ENCODE measurements at regions not wholly inside any gene's neighbourhood (a gene's known extent, or its start where the extent isn't known, plus 50 kb on each side); places are given as distances from the start of the nearest gene placed in this dataset.

DNA sequence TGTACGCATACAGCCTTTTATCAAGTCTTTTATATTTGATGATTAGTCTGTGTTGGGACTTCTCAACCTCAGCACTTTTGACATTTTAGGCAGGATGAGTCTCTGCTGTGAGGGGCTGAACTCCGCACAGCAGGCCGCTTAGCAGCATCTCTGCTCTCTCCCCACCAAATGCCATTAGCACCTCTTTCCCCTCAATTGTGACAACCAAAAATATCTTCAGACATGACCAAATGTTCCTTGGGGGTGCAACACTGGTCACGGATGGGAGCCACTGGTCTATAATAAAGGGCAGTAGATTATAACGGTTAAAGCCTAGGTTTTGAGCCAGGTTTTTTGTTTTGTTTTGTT, 109.7 kb upstream of the LRIG1 start:
- 90 to 94% (median 90%) methylated on average over 5 of the region's 5 CpGs for WGBS, 3 donors
- intact Hi-C loops (cut with DNase I): no loop called here

DNA sequence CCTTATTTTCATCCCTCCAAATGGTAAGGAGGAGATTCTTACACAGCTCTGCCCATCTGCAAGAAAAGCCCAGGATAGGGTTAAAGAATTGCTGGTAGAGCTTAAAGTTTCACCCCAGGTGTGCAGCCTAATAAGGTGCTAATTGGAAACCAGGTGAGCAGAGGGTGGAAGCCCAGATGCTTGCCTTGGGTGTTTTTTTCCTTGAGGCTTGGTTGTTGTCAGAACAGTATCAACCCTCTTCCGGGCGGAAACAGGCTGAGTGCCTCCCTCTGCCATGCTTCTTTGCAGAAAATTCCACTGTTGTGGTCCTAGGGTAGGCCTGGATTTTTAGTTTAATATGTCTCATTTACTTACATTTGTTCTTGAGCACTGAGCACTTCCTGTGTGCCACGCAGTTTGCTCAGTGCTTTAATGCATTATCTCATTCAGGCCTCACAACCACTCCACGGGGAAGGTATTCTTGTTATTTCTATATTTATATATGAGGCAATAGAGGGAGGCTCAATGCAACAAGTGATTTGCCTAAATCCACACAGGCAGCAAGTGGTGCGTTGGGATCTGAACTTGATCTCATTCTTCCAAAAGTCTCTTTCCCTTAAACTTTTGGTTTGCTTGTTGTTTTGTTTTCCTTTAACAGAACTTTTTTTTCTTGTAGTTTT, 115.0 kb upstream of the LRIG1 start:
- H3K36me3 ChIP-seq: no peaks in the 10 kb centered on the region
- no peak overlapping the region for H3K4me3 ChIP-seq
- no peak for DNase-seq
- H3K9me3 ChIP-seq: no peaks in the 10 kb centered on the region
- intact Hi-C loops (cut with DNase I): no loop called here
- H3K4me1 ChIP-seq (ENCODE audit: insufficient read depth): peaks cover 6% of the 10 kb centered on the region
- no peak overlapping the region for H3K27ac ChIP-seq
- WGBS, 3 donors: 87 to 90% (median 88%) methylated on average over 5 of the region's 5 CpGs
- H3K27me3 ChIP-seq: no peaks in the 10 kb centered on the region
- TF ChIP-seq POLR2A (IDR thresholded peaks at IDR 0.05) (no peak), EP300 (IDR thresholded peaks at IDR 0.05) (no peak)
- TF ChIP-seq, protein P1, sequence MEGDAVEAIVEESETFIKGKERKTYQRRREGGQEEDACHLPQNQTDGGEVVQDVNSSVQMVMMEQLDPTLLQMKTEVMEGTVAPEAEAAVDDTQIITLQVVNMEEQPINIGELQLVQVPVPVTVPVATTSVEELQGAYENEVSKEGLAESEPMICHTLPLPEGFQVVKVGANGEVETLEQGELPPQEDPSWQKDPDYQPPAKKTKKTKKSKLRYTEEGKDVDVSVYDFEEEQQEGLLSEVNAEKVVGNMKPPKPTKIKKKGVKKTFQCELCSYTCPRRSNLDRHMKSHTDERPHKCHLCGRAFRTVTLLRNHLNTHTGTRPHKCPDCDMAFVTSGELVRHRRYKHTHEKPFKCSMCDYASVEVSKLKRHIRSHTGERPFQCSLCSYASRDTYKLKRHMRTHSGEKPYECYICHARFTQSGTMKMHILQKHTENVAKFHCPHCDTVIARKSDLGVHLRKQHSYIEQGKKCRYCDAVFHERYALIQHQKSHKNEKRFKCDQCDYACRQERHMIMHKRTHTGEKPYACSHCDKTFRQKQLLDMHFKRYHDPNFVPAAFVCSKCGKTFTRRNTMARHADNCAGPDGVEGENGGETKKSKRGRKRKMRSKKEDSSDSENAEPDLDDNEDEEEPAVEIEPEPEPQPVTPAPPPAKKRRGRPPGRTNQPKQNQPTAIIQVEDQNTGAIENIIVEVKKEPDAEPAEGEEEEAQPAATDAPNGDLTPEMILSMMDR (IDR thresholded peaks at IDR 0.05): no peak

More for the DNA sequence above, 109.7 kb upstream of the LRIG1 start:
- Histone ChIP-seq H3K27ac (no peak overlapping the region), H3K4me3 (no peak overlapping the region), H3K27me3 (no peaks in the 10 kb centered on the region), H3K9me3 (no peaks in the 10 kb centered on the region), H3K36me3 (no peaks in the 10 kb centered on the region), H3K4me1 (ENCODE audit: insufficient read depth) (no peaks in the 10 kb centered on the region)
- no peak for DNase-seq
- no peak for TF ChIP-seq POLR2A (IDR thresholded peaks at IDR 0.05)
- TF ChIP-seq EP300 (IDR thresholded peaks at IDR 0.05): no peak
- TF ChIP-seq, protein P1 (IDR thresholded peaks at IDR 0.05): no peak

DNA sequence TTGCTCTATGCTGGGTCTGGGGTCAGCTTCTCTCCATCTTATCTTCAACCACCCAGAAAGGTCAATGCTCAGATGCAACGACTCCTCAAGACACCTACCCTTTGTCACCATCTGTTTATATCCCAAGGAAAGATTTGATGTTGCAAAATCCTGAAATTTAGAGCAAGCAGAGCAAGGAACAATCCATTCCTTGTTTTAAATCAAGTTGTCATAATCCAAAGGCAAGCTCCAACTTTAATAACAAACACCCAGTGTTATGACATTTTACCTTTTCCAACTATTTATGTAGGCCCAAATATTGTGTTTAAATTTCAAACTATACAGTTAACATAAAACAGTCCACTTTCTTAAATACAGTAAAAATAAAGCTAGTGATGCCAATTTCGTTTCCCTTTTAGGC, 116.5 kb upstream of the LRIG1 start:
- no peaks in the 10 kb centered on the region for H3K9me3 ChIP-seq
- no peak for DNase-seq
- no peaks in the 10 kb centered on the region for H3K36me3 ChIP-seq
- H3K4me3 ChIP-seq: no peak overlapping the region
- H3K27me3 ChIP-seq: no peaks in the 10 kb centered on the region
- no peak overlapping the region for H3K27ac ChIP-seq
- intact Hi-C loops (cut with DNase I): no loop called here
- TF ChIP-seq EP300 (IDR thresholded peaks at IDR 0.05): no peak
- 32 to 49% (median 43%) methylated on average over 2 of the region's 2 CpGs for WGBS, 3 donors
- peaks cover 6% of the 10 kb centered on the region for H3K4me1 ChIP-seq (ENCODE audit: insufficient read depth)

DNA sequence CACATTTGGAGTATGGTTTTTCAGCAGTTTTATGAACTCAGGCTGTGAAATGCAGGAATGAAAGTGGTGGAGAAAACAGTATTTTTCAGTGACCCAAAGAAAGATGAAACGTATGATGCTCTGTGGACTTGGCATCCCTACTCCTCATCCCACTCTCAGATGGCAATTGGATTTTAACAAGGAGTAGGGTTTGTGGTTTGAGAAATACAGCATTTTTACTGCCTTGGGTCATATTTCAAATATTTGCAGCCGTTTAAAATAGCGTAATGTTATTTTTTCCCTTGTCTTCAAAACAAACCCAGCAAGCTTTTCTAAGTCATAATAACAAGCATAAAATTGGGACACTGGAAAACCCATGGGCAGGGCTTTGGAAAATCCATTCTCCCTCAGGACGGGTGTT, 117.2 kb upstream of the LRIG1 start:
- intact Hi-C loops (cut with DNase I): no loop called here
- no peak overlapping the region for H3K27ac ChIP-seq
- no peak for DNase-seq
- TF ChIP-seq EP300 (IDR thresholded peaks at IDR 0.05) (no peak), POLR2A (IDR thresholded peaks at IDR 0.05) (no peak)
- TF ChIP-seq, protein P1 (IDR thresholded peaks at IDR 0.05): no peak
- no peaks in the 10 kb centered on the region for H3K27me3 ChIP-seq
- WGBS, 3 donors: 7 to 11% (median 10%) methylated on average over 4 of the region's 4 CpGs
- H3K4me3 ChIP-seq: no peak overlapping the region
- no peaks in the 10 kb centered on the region for H3K9me3 ChIP-seq
- H3K4me1 ChIP-seq (ENCODE audit: insufficient read depth): peaks cover 6% of the 10 kb centered on the region
- no peaks in the 10 kb centered on the region for H3K36me3 ChIP-seq

DNA sequence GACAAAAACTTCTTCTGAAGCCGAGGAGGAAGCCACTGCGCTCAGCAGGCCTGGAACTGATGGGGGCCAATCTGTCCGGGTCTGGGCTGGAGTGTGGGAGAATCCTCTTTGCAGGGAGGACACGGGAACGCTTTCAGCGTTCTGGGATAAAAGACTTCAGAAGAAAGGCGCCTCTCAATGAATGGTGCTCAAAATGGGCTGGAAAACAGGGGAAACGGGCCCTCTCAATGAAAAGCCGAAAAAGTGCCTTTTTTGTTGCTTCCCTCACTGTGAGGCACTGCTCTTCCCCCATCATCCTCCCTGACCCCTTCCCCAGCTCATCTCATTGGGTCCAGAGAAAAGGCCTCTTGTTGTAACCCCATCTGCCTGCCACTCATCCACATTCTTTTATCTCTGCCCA, 119.5 kb upstream of the LRIG1 start:
- intact Hi-C loops (cut with DNase I): no loop called here
- Histone ChIP-seq H3K36me3 (no peaks in the 10 kb centered on the region), H3K9me3 (no peaks in the 10 kb centered on the region), H3K4me3 (no peak overlapping the region), H3K4me1 (ENCODE audit: insufficient read depth) (peaks cover 6% of the 10 kb centered on the region), H3K27me3 (no peaks in the 10 kb centered on the region), H3K27ac (no peak overlapping the region)
- no peak for TF ChIP-seq EP300 (IDR thresholded peaks at IDR 0.05)
- TF ChIP-seq POLR2A (IDR thresholded peaks at IDR 0.05): no peak
- TF ChIP-seq, protein P1 (IDR thresholded peaks at IDR 0.05): no peak
- 86 to 92% (median 88%) methylated on average over 9 of the region's 9 CpGs for WGBS, 3 donors
- no peak for DNase-seq

Measured in ovary (tissue), 7 donors.